NCI-H1694 treated with DMSO at 0.1 percent for 48 hours (cell line): ENCODE measurements at regions not wholly inside any gene's neighbourhood (a gene's known extent, or its start where the extent isn't known, plus 50 kb on each side); places are given as distances from the start of the nearest gene placed in this dataset.

ENCODE experiments used
- DNase-seq: peaks from one replicate; lab custom pipeline; 2025; lab: John Stamatoyannopoulos, UW

DNA sequence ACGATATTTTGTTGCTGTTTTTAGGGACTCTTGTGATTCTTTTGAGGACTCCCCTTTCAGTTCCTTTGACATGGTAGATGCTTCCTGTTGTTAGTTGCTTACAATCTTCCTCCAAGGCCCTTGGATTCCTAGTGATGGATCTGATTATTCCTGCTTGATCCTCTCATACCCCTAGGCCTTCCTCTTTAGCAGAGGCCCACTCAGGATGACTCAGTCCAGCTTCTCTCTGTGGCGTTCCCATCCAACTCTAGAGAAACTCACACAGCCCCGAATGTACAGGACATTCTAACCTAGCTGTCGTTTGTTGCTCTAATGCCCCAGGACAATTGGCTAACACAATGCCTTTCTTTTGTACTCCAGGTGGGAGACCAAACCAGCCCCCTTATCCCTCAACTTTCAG is 191.4 kb downstream of the POSTN start:
- DNase-seq, result no peak

DNA sequence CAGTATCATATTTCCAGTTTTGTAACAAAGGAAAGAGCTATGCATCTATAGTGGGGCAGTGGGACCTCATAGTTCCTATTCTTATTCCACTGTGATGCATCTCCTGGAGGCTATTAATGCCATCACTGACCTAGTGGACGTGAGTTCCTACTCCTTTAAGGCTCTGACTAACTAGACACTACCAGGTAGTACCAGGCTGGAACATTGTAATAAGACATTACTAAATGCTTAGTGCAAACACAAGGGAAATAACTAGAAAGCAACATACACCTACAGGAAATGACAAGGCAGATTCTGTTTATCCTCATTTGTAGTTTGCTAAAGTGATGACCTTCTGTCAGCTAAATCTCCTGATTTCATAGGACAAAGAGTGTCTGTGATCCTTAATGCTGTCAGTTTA is 192.5 kb downstream of the POSTN start:
- no peak for DNase-seq

- DNase-seq, result no peak
Measured at GRCh38 chr13:37403776-37404527, 194.6 kb downstream of the POSTN start.

- no peak for DNase-seq
Measured at GRCh38 chr13:37401721-37402120, 196.8 kb downstream of the POSTN start.

DNA sequence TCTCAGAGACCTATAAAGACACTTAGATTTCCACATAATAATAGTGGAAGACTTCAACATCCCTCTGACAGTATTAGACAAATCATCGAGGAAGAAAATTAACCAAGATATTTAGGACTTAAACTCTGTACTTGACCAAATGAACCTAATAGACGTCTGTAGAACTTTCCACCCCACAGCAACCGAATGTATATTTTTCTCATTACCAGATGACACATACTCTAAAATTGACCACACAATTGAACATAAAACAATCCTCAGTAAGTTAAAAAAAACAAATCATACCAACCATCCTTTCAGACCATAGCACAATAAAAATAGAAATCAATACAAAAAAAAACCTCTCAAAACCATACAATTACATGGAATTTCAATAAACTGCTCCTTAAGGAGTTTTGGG is 201.0 kb downstream of the POSTN start:
- DNase-seq, result no peak

- no peak for DNase-seq
Measured at GRCh38 chr13:37395544-37395943, 203.0 kb downstream of the POSTN start.

- DNase-seq, result no peak
Measured at GRCh38 chr13:37392389-37392788, 206.2 kb downstream of the POSTN start.

DNA sequence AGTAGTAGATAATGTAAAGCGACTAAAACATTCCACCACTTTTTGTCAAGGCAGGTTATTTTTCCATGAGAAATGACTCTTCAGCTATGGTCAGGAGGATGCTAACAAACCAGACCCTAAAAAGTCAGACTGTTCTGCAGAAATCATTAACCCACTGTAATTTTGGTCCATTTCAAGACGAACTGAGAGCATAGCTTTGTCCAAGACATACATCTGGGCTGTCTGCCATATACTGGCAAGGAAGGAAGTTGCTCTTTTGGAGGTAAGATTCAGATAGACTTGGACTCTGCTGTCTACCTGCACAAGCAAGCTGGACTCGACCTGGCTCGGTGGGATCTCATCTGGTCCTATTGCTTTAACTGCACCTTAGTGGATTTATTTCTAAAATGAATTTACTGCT is 207.8 kb downstream of the POSTN start:
- DNase-seq, result no peak

DNA sequence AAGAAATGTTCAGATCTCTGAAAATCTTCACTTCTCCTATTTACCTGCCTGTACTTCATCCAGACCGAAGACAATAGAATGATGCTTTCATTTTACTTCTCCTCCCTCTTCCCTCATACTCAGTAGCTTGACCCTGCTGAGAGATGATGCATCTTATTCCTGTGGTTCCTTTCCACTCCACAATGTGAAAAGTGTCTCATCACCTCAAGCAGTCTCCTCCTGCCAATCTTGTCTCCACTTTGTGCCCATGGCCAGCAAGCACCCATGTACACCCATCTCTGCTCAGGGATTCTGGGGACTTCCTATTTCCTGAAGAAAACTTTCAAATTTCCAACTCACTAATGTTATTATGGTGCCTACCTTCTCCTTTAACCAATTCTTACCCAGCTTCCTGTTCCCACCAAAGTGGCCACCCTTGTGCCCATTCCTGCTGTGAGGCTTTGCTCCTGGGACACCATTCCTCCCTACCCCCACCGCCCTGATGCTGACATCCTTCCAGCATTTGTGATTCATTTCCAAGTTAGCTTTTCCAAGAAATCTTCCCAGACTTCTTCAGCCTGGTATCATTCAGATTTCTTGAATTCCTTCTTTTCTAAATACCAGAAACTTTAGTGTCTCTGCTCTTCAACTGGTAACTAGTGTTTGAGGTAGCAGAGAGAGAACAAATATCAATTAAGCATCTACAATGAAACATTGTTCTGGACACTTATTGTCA is 212.5 kb downstream of the POSTN start:
- no peak for DNase-seq

DNA sequence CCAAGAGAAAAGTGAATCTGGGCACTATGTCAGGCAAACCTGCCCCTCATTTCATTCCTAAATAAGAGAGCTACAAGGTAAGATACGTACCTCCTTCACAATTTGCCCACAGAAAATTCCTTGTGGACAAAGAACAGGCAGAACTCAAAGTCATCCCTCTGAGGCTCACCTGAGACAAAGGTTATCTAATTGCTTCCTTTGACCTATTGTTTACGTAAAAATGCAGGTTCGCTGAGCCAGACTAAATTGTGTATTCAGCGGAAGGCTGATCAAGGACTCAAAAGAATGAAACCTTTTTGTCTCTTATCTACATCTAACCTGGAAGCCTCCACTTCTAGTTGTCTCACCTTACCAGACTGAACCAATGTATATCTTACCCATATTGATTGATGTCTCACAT is 213.3 kb downstream of the POSTN start:
- no peak for DNase-seq

DNA sequence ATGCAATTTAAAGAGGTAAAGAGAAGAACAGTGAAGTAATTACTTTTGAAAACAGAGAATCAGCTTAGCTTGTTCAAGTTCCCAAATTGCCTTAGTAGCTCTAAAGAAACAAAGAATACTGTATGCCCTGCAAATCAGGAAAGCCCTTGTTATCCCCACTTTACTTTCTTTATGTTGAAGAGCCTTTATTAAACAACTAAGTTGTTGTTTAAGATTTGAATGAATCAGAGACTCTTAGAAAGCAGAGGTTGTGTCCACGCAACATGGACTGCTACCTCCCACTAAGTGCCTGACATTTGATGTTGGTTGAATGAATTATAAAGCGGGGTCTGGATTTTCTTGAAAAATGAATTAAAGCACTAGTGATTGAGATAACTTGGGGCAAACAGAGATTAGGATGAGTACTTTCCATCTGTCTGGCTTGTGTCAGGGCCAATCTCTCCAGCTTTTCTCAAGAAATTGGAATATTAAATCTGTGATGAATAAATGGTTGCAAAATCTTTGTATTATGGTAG is 214.7 kb downstream of the POSTN start:
- DNase-seq, result no peak

GRCh38 chr13:37383046-37383445 is 215.5 kb downstream of the POSTN start:
- no peak for DNase-seq

- no peak for DNase-seq
Measured at GRCh38 chr13:37382146-37382545, 216.4 kb downstream of the POSTN start.

- DNase-seq, result no peak
Measured at GRCh38 chr13:37381502-37381901, 217.1 kb downstream of the POSTN start.

DNA sequence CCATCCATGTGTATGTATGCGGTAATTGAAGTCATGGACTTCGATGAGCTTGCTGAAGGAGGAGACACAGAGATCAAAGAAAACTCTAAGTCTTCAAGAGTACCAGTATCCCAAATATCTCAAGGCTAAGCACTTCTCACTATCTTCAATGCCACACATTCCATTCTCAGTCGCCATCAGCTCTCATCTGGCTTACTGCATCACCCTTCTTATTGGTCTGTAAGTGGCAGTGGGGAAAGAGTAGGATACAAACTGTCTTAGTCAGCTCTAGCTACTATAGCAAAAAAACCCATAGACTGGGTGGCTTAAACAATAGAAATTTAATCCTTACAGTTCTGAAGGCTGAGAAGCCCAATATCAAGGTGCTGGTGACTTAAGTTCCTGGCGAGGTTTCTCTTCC is 218.7 kb downstream of the POSTN start:
- no peak for DNase-seq

- no peak for DNase-seq
Measured at GRCh38 chr13:37375724-37376123, 222.8 kb downstream of the POSTN start.

GRCh38 chr13:37375071-37375470 is 223.5 kb downstream of the POSTN start:
- DNase-seq, result no peak

DNA sequence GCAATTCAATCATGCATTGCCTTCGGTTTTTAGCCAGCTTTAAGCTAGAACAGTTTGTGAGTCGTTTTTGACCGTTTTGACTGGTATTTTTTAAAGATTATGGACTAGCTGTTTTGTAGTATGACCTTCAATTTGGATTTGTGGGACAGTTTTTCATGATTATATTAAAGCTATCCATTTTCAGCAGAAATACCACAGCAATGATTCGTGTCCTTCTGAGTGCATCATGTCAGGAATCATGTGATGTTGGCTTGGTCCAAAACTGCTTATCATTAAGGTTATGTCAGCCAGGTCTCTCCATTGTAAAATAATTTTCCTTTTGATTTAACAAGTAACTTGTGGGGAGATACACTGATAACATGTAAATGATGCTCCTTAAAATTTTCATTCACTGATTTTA is 229.0 kb downstream of the POSTN start:
- DNase-seq, result no peak

DNA sequence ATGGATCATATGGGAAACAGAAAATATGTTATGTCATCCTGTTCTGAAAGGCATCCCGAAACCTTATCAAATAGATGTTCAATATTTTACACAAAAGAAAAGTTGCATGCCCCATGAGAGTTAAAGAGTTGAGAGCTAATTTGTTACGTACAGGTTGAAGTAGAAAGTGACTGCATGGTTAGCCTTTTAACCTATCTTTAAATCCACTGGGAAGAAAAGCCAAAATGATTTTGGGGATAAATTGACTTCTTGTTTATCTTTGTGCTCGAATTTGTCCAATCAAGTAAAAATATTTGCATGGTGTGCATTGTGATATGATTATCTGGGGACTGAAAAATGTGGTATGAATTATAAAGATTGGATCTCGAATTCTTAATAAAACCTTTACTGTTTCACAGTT is 230.1 kb downstream of the POSTN start:
- no peak for DNase-seq

DNA sequence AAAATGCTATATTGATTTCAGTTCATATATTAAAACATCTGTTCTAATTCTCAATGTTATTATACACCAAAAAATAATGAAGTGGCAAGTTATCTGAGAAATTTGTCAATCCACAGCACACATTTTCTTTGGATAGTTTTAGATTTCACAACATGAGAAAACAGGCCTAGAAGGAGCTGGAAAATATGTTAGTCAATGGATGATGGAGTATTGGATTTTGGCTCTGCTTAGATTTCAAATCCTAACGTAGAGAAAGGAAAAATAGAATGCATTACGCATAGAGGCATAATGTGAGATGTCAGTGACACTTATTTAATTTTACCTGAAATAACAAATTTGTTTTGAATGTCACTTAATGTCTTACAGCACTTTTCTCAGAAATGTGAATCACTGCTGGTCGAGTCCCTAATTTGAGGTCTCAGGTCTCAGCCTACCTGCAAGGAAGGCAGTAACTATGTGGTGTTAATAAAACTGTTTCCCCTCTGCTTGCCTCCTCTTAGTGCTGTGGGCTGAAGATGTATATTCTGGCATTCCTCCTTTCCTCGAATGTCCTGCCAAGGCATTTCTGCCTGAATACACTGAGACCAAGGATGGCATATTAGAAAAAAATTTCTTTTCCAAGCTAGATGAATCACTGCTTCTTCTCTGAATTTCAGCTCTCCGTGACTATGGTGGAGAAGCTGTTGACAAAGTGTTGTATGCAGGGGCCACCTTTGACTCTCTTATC is 232.4 kb downstream of the POSTN start:
- DNase-seq, result no peak

GRCh38 chr13:37365496-37365895 is 233.1 kb downstream of the POSTN start:
- no peak for DNase-seq

DNA sequence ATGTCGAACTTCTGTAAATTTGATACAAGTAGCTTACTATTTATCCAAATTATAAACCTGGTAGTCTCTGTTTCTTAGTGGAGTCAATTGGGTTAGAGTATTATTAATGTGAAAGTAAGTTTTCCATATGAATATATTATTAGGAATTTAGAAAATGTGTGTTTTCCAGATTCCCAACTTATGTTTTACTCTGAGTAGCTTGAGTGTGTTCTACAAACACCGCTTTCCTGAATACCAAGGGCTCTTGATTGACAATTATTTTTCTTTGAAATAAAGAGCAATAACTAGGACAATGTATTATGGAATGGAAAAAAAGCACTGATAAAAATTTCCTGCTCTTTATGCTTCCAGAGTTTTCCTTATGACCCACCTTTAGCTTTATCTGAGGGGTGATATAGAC is 233.6 kb downstream of the POSTN start:
- DNase-seq, result no peak

DNA sequence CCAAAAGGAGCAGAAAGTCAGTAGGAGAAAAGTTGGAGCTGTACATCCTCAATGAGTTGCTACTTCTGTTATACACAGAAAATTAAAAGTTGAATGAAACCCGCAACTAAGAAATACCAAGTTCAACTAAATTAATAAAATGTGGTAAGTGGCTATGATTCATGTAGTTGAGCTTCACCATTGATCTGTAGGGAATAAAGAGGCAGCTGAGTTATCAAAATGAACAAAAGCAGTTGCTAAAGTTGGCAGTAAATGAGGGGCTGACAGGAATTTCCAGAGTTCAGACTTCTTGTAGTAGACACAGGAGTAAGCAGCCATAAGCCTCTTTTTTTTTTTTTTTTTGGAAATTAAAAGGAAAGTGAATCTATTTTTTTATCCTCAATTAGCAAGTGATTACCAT is 234.6 kb downstream of the POSTN start:
- DNase-seq, result no peak
